ENCODE measurements at regions not wholly inside any gene's neighbourhood (a gene's known extent, or its start where the extent isn't known, plus 50 kb on each side); places are given as distances from the start of the nearest gene placed in this dataset.
A peak's percentile ranks its signal among the peaks of the same experiment; 100 is the strongest.

GRCh38 chr6:97841763-97842162 is 558.7 kb upstream of the MMS22L start:
- H3K9me2 ChIP-seq = no peaks in the 10 kb centered on the region
- no peaks in the 10 kb centered on the region for H3K79me2 ChIP-seq (ENCODE audit: insufficient read depth)
- no peaks in the 10 kb centered on the region for H3K27me3 ChIP-seq (ENCODE audit: insufficient read depth)
- H3K36me3 ChIP-seq (replicated peaks in 1 of 2; ENCODE audit: control insufficient read depth in 1 of 2, insufficient read depth in 2 of 2, low read length in 1 of 2) = no peaks in the 10 kb centered on the region
- DNase-seq = no peak
- TF ChIP-seq SMC3 (IDR thresholded peaks at IDR 0.05; ENCODE audit: low read depth, low read length) = no peak
- TF ChIP-seq TCF12 (IDR thresholded peaks at IDR 0.05) = peak; percentile 86
- TF ChIP-seq, protein P1, sequence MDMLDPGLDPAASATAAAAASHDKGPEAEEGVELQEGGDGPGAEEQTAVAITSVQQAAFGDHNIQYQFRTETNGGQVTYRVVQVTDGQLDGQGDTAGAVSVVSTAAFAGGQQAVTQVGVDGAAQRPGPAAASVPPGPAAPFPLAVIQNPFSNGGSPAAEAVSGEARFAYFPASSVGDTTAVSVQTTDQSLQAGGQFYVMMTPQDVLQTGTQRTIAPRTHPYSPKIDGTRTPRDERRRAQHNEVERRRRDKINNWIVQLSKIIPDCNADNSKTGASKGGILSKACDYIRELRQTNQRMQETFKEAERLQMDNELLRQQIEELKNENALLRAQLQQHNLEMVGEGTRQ (IDR thresholded peaks at IDR 0.05; ENCODE audit: borderline replicate concordance, low read depth, low read length) = no peak
- TF ChIP-seq, protein P2, sequence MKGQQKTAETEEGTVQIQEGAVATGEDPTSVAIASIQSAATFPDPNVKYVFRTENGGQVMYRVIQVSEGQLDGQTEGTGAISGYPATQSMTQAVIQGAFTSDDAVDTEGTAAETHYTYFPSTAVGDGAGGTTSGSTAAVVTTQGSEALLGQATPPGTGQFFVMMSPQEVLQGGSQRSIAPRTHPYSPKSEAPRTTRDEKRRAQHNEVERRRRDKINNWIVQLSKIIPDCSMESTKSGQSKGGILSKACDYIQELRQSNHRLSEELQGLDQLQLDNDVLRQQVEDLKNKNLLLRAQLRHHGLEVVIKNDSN (IDR thresholded peaks at IDR 0.05; ENCODE audit: borderline replicate concordance, low read depth) = no peak
- no peak for TF ChIP-seq RFX5 (IDR thresholded peaks at IDR 0.05; ENCODE audit: low read length)
- TF ChIP-seq YY1 (IDR thresholded peaks at IDR 0.05; ENCODE audit: low read depth) = no peak
- TF ChIP-seq FOXJ3 (CRISPR knock-in tag; IDR thresholded peaks at IDR 0.05) = no peak
- TF ChIP-seq, protein P3, sequence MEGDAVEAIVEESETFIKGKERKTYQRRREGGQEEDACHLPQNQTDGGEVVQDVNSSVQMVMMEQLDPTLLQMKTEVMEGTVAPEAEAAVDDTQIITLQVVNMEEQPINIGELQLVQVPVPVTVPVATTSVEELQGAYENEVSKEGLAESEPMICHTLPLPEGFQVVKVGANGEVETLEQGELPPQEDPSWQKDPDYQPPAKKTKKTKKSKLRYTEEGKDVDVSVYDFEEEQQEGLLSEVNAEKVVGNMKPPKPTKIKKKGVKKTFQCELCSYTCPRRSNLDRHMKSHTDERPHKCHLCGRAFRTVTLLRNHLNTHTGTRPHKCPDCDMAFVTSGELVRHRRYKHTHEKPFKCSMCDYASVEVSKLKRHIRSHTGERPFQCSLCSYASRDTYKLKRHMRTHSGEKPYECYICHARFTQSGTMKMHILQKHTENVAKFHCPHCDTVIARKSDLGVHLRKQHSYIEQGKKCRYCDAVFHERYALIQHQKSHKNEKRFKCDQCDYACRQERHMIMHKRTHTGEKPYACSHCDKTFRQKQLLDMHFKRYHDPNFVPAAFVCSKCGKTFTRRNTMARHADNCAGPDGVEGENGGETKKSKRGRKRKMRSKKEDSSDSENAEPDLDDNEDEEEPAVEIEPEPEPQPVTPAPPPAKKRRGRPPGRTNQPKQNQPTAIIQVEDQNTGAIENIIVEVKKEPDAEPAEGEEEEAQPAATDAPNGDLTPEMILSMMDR (IDR thresholded peaks at IDR 0.05) = no peak
- no peak for TF ChIP-seq GABPA (IDR thresholded peaks at IDR 0.05; ENCODE audit: low read depth)
- no peak for TF ChIP-seq MAX (IDR thresholded peaks at IDR 0.05; ENCODE audit: low read depth)
- peak; percentile 7; the same call in 1 of the 2 replicates for TF ChIP-seq NFIC (IDR thresholded peaks at IDR 0.05; ENCODE audit: borderline replicate concordance)
- TF ChIP-seq POLR2AphosphoS5 (IDR thresholded peaks at IDR 0.05; ENCODE audit: low read depth, low read length) = no peak
- no peak for TF ChIP-seq RXRA (IDR thresholded peaks at IDR 0.05; ENCODE audit: borderline replicate concordance, low read depth)
- no peak for TF ChIP-seq GATA2 (CRISPR knock-in tag; IDR thresholded peaks at IDR 0.05)
- no peak; the same call in 1 of the 2 replicates for TF ChIP-seq RCOR1 (IDR thresholded peaks at IDR 0.05; ENCODE audit: low read length)
- no peak for TF ChIP-seq SIN3A (IDR thresholded peaks at IDR 0.05; ENCODE audit: borderline replicate concordance, low read depth, low read length)
- TF ChIP-seq TAF1 (IDR thresholded peaks at IDR 0.05; ENCODE audit: borderline replicate concordance, low read depth, low read length) = no peak
- 0 out of 2 replicates have a peak, but pooled peaks have one; percentile 9 for TF ChIP-seq FOSL2 (IDR thresholded peaks at IDR 0.05; ENCODE audit: borderline replicate concordance, low read depth)
- TF ChIP-seq MXI1 (IDR thresholded peaks at IDR 0.05; ENCODE audit: low read depth, low read length) = no peak
- TF ChIP-seq, protein P4, sequence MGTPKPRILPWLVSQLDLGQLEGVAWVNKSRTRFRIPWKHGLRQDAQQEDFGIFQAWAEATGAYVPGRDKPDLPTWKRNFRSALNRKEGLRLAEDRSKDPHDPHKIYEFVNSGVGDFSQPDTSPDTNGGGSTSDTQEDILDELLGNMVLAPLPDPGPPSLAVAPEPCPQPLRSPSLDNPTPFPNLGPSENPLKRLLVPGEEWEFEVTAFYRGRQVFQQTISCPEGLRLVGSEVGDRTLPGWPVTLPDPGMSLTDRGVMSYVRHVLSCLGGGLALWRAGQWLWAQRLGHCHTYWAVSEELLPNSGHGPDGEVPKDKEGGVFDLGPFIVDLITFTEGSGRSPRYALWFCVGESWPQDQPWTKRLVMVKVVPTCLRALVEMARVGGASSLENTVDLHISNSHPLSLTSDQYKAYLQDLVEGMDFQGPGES (IDR thresholded peaks at IDR 0.05; ENCODE audit: low read depth, low read length) = no peak
- TF ChIP-seq TEAD4 (IDR thresholded peaks at IDR 0.05; ENCODE audit: borderline replicate concordance, insufficient read depth) = no peak
- TF ChIP-seq REST (IDR thresholded peaks at IDR 0.05; ENCODE audit: low read depth, low read length) = no peak
- no peak for TF ChIP-seq EZH2phosphoT487 (IDR thresholded peaks at IDR 0.05; ENCODE audit: borderline replicate concordance, low read depth)
- no peak overlapping the region for H3K9ac ChIP-seq
- H2AFZ ChIP-seq (ENCODE audit: low read depth) = no peak overlapping the region
- no peak overlapping the region for H3K4me2 ChIP-seq
- no peaks in the 10 kb centered on the region for H3K9me3 ChIP-seq
- H4K20me1 ChIP-seq (ENCODE audit: insufficient read depth) = no peaks in the 10 kb centered on the region
- H3K4me3 ChIP-seq (ENCODE audit: low read depth in 2 of 2, low read length in 1 of 2) = no peak overlapping the region
- ChIA-PET POLR2A (no interaction called here), CTCF (no interaction called here)
- H3F3A ChIP-seq (replicated peaks; ENCODE audit: insufficient read depth) = no peaks in the 10 kb centered on the region
- H3K4me1 ChIP-seq (ENCODE audit: control insufficient read depth in 1 of 2, insufficient read depth in 2 of 2, low read depth in 1 of 2, low read length in 1 of 2) = no peaks in the 10 kb centered on the region; a peak in 1 of 4 replicates
- no peak overlapping the region for H3K27ac ChIP-seq (ENCODE audit: low read depth in 2 of 2, low read length in 1 of 2)
- WGBS (ENCODE audit: low lambda C conversion rate) = 11% methylated on average over 3 of the region's 3 CpGs
